IPS-18c (cell line): ENCODE measurements at regions not wholly inside any gene's neighbourhood (a gene's known extent, or its start where the extent isn't known, plus 50 kb on each side); places are given as distances from the start of the nearest gene placed in this dataset.

Experiments used
- H3K4me3 ChIP-seq: 2 replicates; pipeline ENCODE4 v1.7.0; 2013; ENCODE audit warnings: low read depth, mild to moderate bottlenecking, low read length, moderate library complexity; ENCODE audit not compliant: insufficient read depth
- H3K9me3 ChIP-seq: one replicate; pipeline ENCODE4 v1.6.1; 2013; ENCODE audit warnings: mild to moderate bottlenecking, low read length, moderate library complexity; ENCODE audit not compliant: control insufficient read depth, insufficient read depth

GRCh38 chr13:99844421-99844820, 127.1 kb downstream of the ZIC5 start:
- no peaks in the 10 kb centered on the region for H3K9me3 ChIP-seq
- H3K4me3 ChIP-seq, result no peak overlapping the region

GRCh38 chr13:99843872-99844271, 127.7 kb downstream of the ZIC5 start:
- Histone ChIP-seq H3K4me3 (no peak overlapping the region), H3K9me3 (no peaks in the 10 kb centered on the region)

GRCh38 chr13:99842405-99842804, 129.2 kb downstream of the ZIC5 start:
- H3K9me3 ChIP-seq, result no peaks in the 10 kb centered on the region
- H3K4me3 ChIP-seq, result no peak overlapping the region

- Histone ChIP-seq H3K4me3 (no peak overlapping the region), H3K9me3 (no peaks in the 10 kb centered on the region)
Observed at GRCh38 chr13:99836291-99836690, 135.3 kb downstream of the ZIC5 start.

GRCh38 chr13:99835442-99835841, 136.1 kb downstream of the ZIC5 start:
- no peak overlapping the region for H3K4me3 ChIP-seq
- no peaks in the 10 kb centered on the region for H3K9me3 ChIP-seq

GRCh38 chr13:99834246-99834645, 137.3 kb downstream of the ZIC5 start:
- Histone ChIP-seq H3K9me3 (no peaks in the 10 kb centered on the region), H3K4me3 (no peak overlapping the region)

- H3K4me3 ChIP-seq, result no peak overlapping the region
- no peaks in the 10 kb centered on the region for H3K9me3 ChIP-seq
Observed at GRCh38 chr13:99832347-99832746, 139.2 kb downstream of the ZIC5 start.

- Histone ChIP-seq H3K9me3 (no peaks in the 10 kb centered on the region), H3K4me3 (no peak overlapping the region)
Observed at GRCh38 chr13:99830931-99831330, 140.6 kb downstream of the ZIC5 start.

- no peaks in the 10 kb centered on the region for H3K9me3 ChIP-seq
Observed at GRCh38 chr13:99829593-99830239, 141.9 kb downstream of the ZIC5 start.

GRCh38 chr13:99829161-99829560, 142.4 kb downstream of the ZIC5 start:
- Histone ChIP-seq H3K4me3 (no peak overlapping the region), H3K9me3 (no peaks in the 10 kb centered on the region)

More at GRCh38 chr13:99829593-99830239, 141.9 kb downstream of the ZIC5 start:
- H3K4me3 ChIP-seq, result no peak overlapping the region

- Histone ChIP-seq H3K4me3 (no peak overlapping the region), H3K9me3 (no peaks in the 10 kb centered on the region)
Observed at GRCh38 chr13:99828735-99829134, 142.8 kb downstream of the ZIC5 start.

GRCh38 chr13:99828123-99828522, 143.4 kb downstream of the ZIC5 start:
- no peak overlapping the region for H3K4me3 ChIP-seq
- no peaks in the 10 kb centered on the region for H3K9me3 ChIP-seq

GRCh38 chr13:99827011-99827772, 144.4 kb downstream of the ZIC5 start:
- Histone ChIP-seq H3K9me3 (no peaks in the 10 kb centered on the region), H3K4me3 (no peak overlapping the region)

GRCh38 chr13:99823961-99824360, 147.6 kb downstream of the ZIC5 start:
- Histone ChIP-seq H3K9me3 (no peaks in the 10 kb centered on the region), H3K4me3 (no peak overlapping the region)

- Histone ChIP-seq H3K9me3 (no peaks in the 10 kb centered on the region), H3K4me3 (no peak overlapping the region)
Observed at GRCh38 chr13:99822820-99823219, 148.7 kb downstream of the ZIC5 start.

GRCh38 chr13:99821741-99822140, 149.8 kb downstream of the ZIC5 start:
- H3K9me3 ChIP-seq, result no peaks in the 10 kb centered on the region
- no peak overlapping the region for H3K4me3 ChIP-seq

GRCh38 chr13:99819967-99820366, 151.6 kb downstream of the ZIC5 start:
- no peaks in the 10 kb centered on the region for H3K9me3 ChIP-seq
- H3K4me3 ChIP-seq, result peak overlapping the region; percentile 28; the same call in 1 of the 2 replicates

GRCh38 chr13:99816321-99816720, 155.2 kb downstream of the ZIC5 start:
- Histone ChIP-seq H3K9me3 (no peaks in the 10 kb centered on the region), H3K4me3 (no peak overlapping the region)
